ENCODE measurements at regions not wholly inside any gene's neighbourhood (a gene's known extent, or its start where the extent isn't known, plus 50 kb on each side); places are given as distances from the start of the nearest gene placed in this dataset.
"Not testable (repeated sequence)": the region's sequence is repeated elsewhere in the genome, so short reads cannot be mapped to it uniquely, and the experiment has no call there.

- Histone ChIP-seq H3K27me3 (ENCODE audit: insufficient read depth, low read length) (no peaks in the 10 kb centered on the region), H3K36me3 (ENCODE audit: insufficient read depth, low read length) (no peaks in the 10 kb centered on the region), H3K4me3 (ENCODE audit: low read depth, low read length) (no peak overlapping the region), H3K27ac (ENCODE audit: low read depth, low read length) (no peak overlapping the region), H2AFZ (ENCODE audit: low read length, unreplicated experiment) (no peak overlapping the region), H3K4me1 (ENCODE audit: control insufficient read depth, insufficient read depth, low read length, unreplicated experiment) (peaks cover 15% of the 10 kb centered on the region), H3K79me2 (ENCODE audit: control insufficient read depth, insufficient read depth, low read length, unreplicated experiment) (no peaks in the 10 kb centered on the region)
Measured at GRCh38 chr7:33784000-33784399, 121.3 kb upstream of the BMPER start.

- H3K27ac ChIP-seq (ENCODE audit: low read depth, low read length): no peak overlapping the region
- H3K36me3 ChIP-seq (ENCODE audit: insufficient read depth, low read length): no peaks in the 10 kb centered on the region
- no peaks in the 10 kb centered on the region for H3K4me1 ChIP-seq (ENCODE audit: control insufficient read depth, insufficient read depth, low read length, unreplicated experiment)
- no peak overlapping the region for H3K4me3 ChIP-seq (ENCODE audit: low read depth, low read length)
- H2AFZ ChIP-seq (ENCODE audit: low read length, unreplicated experiment): no peak overlapping the region
- H3K27me3 ChIP-seq (ENCODE audit: insufficient read depth, low read length): no peaks in the 10 kb centered on the region
- no peaks in the 10 kb centered on the region for H3K79me2 ChIP-seq (ENCODE audit: control insufficient read depth, insufficient read depth, low read length, unreplicated experiment)
Measured at GRCh38 chr7:33788531-33788930, 116.8 kb upstream of the BMPER start.

GRCh38 chr7:33789871-33790630 is 115.3 kb upstream of the BMPER start:
- H3K4me3 ChIP-seq (ENCODE audit: low read depth, low read length): no peak overlapping the region
- no peaks in the 10 kb centered on the region for H3K27me3 ChIP-seq (ENCODE audit: insufficient read depth, low read length)
- H3K36me3 ChIP-seq (ENCODE audit: insufficient read depth, low read length): no peaks in the 10 kb centered on the region
- no peak overlapping the region for H2AFZ ChIP-seq (ENCODE audit: low read length, unreplicated experiment)
- no peak overlapping the region for H3K27ac ChIP-seq (ENCODE audit: low read depth, low read length)
- H3K79me2 ChIP-seq (ENCODE audit: control insufficient read depth, insufficient read depth, low read length, unreplicated experiment): no peaks in the 10 kb centered on the region
- no peaks in the 10 kb centered on the region for H3K4me1 ChIP-seq (ENCODE audit: control insufficient read depth, insufficient read depth, low read length, unreplicated experiment)

- Histone ChIP-seq H3K79me2 (ENCODE audit: control insufficient read depth, insufficient read depth, low read length, unreplicated experiment) (no peaks in the 10 kb centered on the region), H3K27ac (ENCODE audit: low read depth, low read length) (no peak overlapping the region), H2AFZ (ENCODE audit: low read length, unreplicated experiment) (no peak overlapping the region), H3K4me1 (ENCODE audit: control insufficient read depth, insufficient read depth, low read length, unreplicated experiment) (no peaks in the 10 kb centered on the region), H3K27me3 (ENCODE audit: insufficient read depth, low read length) (no peaks in the 10 kb centered on the region), H3K36me3 (ENCODE audit: insufficient read depth, low read length) (no peaks in the 10 kb centered on the region), H3K4me3 (ENCODE audit: low read depth, low read length) (no peak overlapping the region)
Measured at GRCh38 chr7:33790746-33791145, 114.6 kb upstream of the BMPER start.

GRCh38 chr7:33792041-33792440 is 113.3 kb upstream of the BMPER start:
- Histone ChIP-seq H3K36me3 (ENCODE audit: insufficient read depth, low read length) (no peaks in the 10 kb centered on the region), H3K4me3 (ENCODE audit: low read depth, low read length) (no peak overlapping the region), H3K79me2 (ENCODE audit: control insufficient read depth, insufficient read depth, low read length, unreplicated experiment) (no peaks in the 10 kb centered on the region), H3K27ac (ENCODE audit: low read depth, low read length) (no peak overlapping the region), H2AFZ (ENCODE audit: low read length, unreplicated experiment) (no peak overlapping the region), H3K27me3 (ENCODE audit: insufficient read depth, low read length) (no peaks in the 10 kb centered on the region), H3K4me1 (ENCODE audit: control insufficient read depth, insufficient read depth, low read length, unreplicated experiment) (no peaks in the 10 kb centered on the region)

GRCh38 chr7:33792547-33793105 is 112.7 kb upstream of the BMPER start:
- Histone ChIP-seq H3K36me3 (ENCODE audit: insufficient read depth, low read length) (no peaks in the 10 kb centered on the region), H3K27ac (ENCODE audit: low read depth, low read length) (no peak overlapping the region), H3K4me3 (ENCODE audit: low read depth, low read length) (no peak overlapping the region), H2AFZ (ENCODE audit: low read length, unreplicated experiment) (no peak overlapping the region), H3K79me2 (ENCODE audit: control insufficient read depth, insufficient read depth, low read length, unreplicated experiment) (no peaks in the 10 kb centered on the region), H3K4me1 (ENCODE audit: control insufficient read depth, insufficient read depth, low read length, unreplicated experiment) (no peaks in the 10 kb centered on the region), H3K27me3 (ENCODE audit: insufficient read depth, low read length) (no peaks in the 10 kb centered on the region)

GRCh38 chr7:33793616-33794015 is 111.7 kb upstream of the BMPER start:
- no peak overlapping the region for H3K27ac ChIP-seq (ENCODE audit: low read depth, low read length)
- no peaks in the 10 kb centered on the region for H3K27me3 ChIP-seq (ENCODE audit: insufficient read depth, low read length)
- H2AFZ ChIP-seq (ENCODE audit: low read length, unreplicated experiment): no peak overlapping the region
- H3K36me3 ChIP-seq (ENCODE audit: insufficient read depth, low read length): no peaks in the 10 kb centered on the region
- no peak overlapping the region for H3K4me3 ChIP-seq (ENCODE audit: low read depth, low read length)
- no peaks in the 10 kb centered on the region for H3K4me1 ChIP-seq (ENCODE audit: control insufficient read depth, insufficient read depth, low read length, unreplicated experiment)
- H3K79me2 ChIP-seq (ENCODE audit: control insufficient read depth, insufficient read depth, low read length, unreplicated experiment): no peaks in the 10 kb centered on the region

- H3K4me1 ChIP-seq (ENCODE audit: control insufficient read depth, insufficient read depth, low read length, unreplicated experiment): no peaks in the 10 kb centered on the region
- no peaks in the 10 kb centered on the region for H3K36me3 ChIP-seq (ENCODE audit: insufficient read depth, low read length)
- H3K79me2 ChIP-seq (ENCODE audit: control insufficient read depth, insufficient read depth, low read length, unreplicated experiment): no peaks in the 10 kb centered on the region
- H3K4me3 ChIP-seq (ENCODE audit: low read depth, low read length): no peak overlapping the region
- H2AFZ ChIP-seq (ENCODE audit: low read length, unreplicated experiment): no peak overlapping the region
- H3K27me3 ChIP-seq (ENCODE audit: insufficient read depth, low read length): no peaks in the 10 kb centered on the region
- no peak overlapping the region for H3K27ac ChIP-seq (ENCODE audit: low read depth, low read length)
Measured at GRCh38 chr7:33794419-33794818, 110.9 kb upstream of the BMPER start.

GRCh38 chr7:33794959-33795358 is 110.4 kb upstream of the BMPER start:
- H2AFZ ChIP-seq (ENCODE audit: low read length, unreplicated experiment): no peak overlapping the region
- H3K4me3 ChIP-seq (ENCODE audit: low read depth, low read length): no peak overlapping the region
- no peaks in the 10 kb centered on the region for H3K36me3 ChIP-seq (ENCODE audit: insufficient read depth, low read length)
- no peaks in the 10 kb centered on the region for H3K4me1 ChIP-seq (ENCODE audit: control insufficient read depth, insufficient read depth, low read length, unreplicated experiment)
- H3K27me3 ChIP-seq (ENCODE audit: insufficient read depth, low read length): no peaks in the 10 kb centered on the region
- no peak overlapping the region for H3K27ac ChIP-seq (ENCODE audit: low read depth, low read length)
- no peaks in the 10 kb centered on the region for H3K79me2 ChIP-seq (ENCODE audit: control insufficient read depth, insufficient read depth, low read length, unreplicated experiment)

- no peak overlapping the region for H3K4me3 ChIP-seq (ENCODE audit: low read depth, low read length)
- H3K79me2 ChIP-seq (ENCODE audit: control insufficient read depth, insufficient read depth, low read length, unreplicated experiment): no peaks in the 10 kb centered on the region
- no peaks in the 10 kb centered on the region for H3K4me1 ChIP-seq (ENCODE audit: control insufficient read depth, insufficient read depth, low read length, unreplicated experiment)
- H2AFZ ChIP-seq (ENCODE audit: low read length, unreplicated experiment): no peak overlapping the region
- no peaks in the 10 kb centered on the region for H3K27me3 ChIP-seq (ENCODE audit: insufficient read depth, low read length)
- H3K27ac ChIP-seq (ENCODE audit: low read depth, low read length): no peak overlapping the region
- H3K36me3 ChIP-seq (ENCODE audit: insufficient read depth, low read length): no peaks in the 10 kb centered on the region
Measured at GRCh38 chr7:33796538-33796937, 108.8 kb upstream of the BMPER start.

GRCh38 chr7:33797512-33797911 is 107.8 kb upstream of the BMPER start:
- not testable (repeated sequence) for H3K4me1 ChIP-seq (ENCODE audit: control insufficient read depth, insufficient read depth, low read length, unreplicated experiment); H3K4me3 ChIP-seq (ENCODE audit: low read depth, low read length); H3K79me2 ChIP-seq (ENCODE audit: control insufficient read depth, insufficient read depth, low read length, unreplicated experiment); H3K27ac ChIP-seq (ENCODE audit: low read depth, low read length); H3K27me3 ChIP-seq (ENCODE audit: insufficient read depth, low read length); H2AFZ ChIP-seq (ENCODE audit: low read length, unreplicated experiment); H3K36me3 ChIP-seq (ENCODE audit: insufficient read depth, low read length)
